ENCODE measurements at regions not wholly inside any gene's neighbourhood (a gene's known extent, or its start where the extent isn't known, plus 50 kb on each side); places are given as distances from the start of the nearest gene placed in this dataset.
"Not testable (repeated sequence)": the region's sequence is repeated elsewhere in the genome, so short reads cannot be mapped to it uniquely, and the experiment has no call there.

GRCh38 chr3:145032791-145033190 lies 1061.2 kb downstream of the DIPK2A start:
- DNase-seq (ENCODE audit: low spot score) = no peak

DNA sequence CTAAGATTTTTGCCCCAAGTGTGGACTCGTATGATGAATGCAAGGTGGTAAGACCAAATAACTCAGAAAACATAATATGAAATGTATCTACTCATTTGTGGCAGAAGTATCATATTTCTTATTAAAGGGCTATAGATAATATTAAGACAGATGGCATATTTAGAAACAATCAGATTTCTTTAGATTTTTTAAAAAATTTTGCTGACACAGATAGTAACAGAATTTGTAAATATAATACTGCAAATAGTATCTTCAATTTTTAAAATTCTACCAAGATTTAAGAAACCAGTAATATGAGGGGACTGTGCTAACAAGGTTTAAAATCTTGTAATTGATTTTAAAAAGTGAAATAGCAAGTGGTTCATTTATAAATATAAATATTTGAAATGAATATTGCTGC lies 1064.1 kb downstream of the DIPK2A start:
- DNase-seq (ENCODE audit: low spot score) = no peak

GRCh38 chr3:145054055-145054454 lies 1082.4 kb downstream of the DIPK2A start:
- not testable (repeated sequence) for DNase-seq (ENCODE audit: low spot score)

GRCh38 chr3:145055375-145056076 lies 1083.9 kb downstream of the DIPK2A start:
- no peak for DNase-seq (ENCODE audit: low spot score)

DNA sequence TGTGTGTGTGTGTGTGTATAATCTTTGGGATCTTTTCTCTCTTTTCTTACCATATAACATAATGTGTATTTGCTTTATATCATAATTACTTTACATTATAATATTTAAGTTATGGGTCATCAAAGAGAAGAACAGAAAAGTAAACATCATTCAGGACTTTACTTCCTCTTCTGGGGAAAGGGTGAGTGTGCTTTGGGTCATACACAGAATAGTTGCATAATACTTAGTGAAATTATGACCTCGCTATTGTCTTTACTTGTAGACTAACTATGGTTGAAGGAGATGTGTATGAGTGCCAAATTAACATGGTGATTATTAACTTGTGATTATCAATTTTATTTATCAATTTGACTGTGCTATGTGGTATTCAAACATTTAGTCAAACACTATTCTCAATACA lies 1086.9 kb downstream of the DIPK2A start:
- DNase-seq (ENCODE audit: low spot score) = no peak

- DNase-seq (ENCODE audit: low spot score) = no peak
These were observed 1092.0 kb downstream of the DIPK2A start for GRCh38 chr3:145063616-145064015.

DNA sequence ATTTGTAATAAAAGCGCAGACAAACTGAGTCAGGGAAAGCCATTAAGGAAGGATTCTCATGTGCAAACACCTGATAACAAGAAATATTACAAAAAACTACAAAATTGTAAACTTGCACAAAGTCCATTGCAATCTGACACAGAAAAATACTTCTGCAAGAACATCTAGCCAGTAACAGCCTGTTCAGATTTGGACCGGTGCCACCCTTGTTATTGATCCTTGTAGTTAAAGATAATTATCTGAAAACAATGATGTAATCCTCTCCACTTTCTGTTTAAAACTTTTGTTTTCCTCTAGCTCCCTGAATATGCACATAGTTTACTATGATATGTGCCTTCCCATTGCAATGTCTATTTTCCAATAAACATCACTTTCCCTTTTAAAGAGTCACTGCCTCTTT lies 1090.2 kb downstream of the PLOD2 start:
- no peak for DNase-seq (ENCODE audit: low spot score)

- DNase-seq (ENCODE audit: low spot score) = no peak
These were observed 1081.5 kb downstream of the PLOD2 start for GRCh38 chr3:145079436-145079835.

DNA sequence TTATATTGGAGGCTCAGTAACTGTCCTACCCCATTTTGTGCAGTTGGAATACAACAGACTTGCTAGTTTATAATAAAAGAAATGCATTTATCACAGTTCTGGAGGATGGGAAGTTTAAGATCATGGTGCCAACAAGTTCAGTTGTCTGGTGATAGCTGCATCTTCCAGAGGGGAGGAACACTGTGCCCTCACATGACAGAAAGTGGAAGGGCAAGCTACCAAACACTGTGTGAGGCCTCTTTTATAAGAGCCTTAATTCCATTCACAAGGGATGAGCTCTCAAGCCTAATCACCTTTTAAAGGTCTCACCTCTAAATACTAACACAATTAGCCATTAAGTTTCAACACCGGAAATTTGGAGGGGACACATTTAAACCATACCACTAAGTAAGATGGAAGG lies 1073.9 kb downstream of the PLOD2 start:
- no peak for DNase-seq (ENCODE audit: low spot score)

- DNase-seq (ENCODE audit: low spot score) = no peak
These were observed 1072.1 kb downstream of the PLOD2 start for GRCh38 chr3:145088917-145089316.

DNA sequence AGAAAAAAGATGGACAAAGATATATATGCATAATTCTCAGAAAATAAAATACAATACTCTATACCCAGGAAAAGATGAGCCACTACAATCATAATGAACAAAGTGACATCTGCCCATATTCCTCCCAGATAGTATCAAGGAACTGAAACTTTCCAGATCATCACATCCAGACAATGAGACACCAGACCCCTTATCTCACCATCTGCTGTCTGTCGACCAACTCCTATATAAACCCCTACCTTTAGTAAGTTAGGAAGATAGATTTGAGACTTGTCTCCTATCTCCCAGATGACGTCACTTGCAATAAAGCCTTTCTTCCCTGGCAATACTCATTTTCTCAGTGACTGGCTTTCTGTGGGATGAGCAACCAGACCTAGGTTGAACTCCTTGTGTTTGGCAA lies 1071.6 kb downstream of the PLOD2 start:
- no peak for DNase-seq (ENCODE audit: low spot score)

DNA sequence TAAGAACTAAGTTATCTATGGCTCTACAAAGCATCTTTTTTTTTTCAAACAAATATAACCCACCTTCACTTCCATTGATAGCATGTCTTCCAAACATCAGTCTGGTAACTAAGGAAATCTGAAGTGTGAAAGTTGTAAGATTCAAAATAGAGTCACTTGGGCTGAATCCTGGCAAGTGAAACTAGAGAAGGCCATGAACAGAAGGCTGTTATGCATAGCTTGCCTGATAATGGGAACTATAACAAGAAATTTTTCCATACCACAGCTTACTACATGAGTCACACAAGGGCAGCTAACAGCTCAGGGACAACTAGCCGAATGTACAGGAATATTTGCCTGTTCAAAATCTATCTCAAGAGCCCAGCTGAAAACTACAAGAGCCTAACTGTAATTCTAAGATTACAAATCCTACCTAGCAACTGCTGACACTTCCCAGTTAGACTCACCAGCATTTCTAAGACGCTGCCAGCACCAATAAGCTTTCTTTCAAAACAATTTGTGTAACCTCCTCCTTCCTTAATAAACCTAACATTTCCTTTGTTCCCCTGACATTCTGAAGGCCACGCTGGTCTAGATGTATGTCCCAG lies 1066.5 kb downstream of the PLOD2 start:
- DNase-seq (ENCODE audit: low spot score) = no peak

- DNase-seq (ENCODE audit: low spot score) = not testable (repeated sequence)
These were observed 1049.8 kb downstream of the PLOD2 start for GRCh38 chr3:145111141-145111540.

- DNase-seq (ENCODE audit: low spot score) = no peak
These were observed 1044.2 kb downstream of the PLOD2 start for GRCh38 chr3:145116769-145117168.

DNA sequence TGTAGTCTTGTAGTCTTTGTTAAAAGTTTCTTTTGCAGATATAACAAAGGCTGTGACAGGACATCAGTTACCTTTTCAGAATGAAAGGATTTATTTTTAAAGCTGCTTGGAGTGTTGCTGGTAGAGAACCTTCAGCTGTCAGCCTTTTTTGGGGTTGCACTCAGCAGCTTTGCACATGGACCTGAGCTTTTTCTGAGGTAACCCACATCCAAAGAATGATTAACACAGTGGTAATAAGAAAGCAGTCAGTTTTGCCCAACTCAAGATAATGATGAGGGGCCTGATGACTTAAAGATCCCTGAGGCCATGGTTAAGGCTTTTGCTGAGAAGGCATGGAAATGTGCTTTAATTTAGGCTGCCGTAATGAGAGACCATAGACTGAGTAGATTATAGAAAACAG lies 1042.7 kb downstream of the PLOD2 start:
- DNase-seq (ENCODE audit: low spot score) = no peak

DNA sequence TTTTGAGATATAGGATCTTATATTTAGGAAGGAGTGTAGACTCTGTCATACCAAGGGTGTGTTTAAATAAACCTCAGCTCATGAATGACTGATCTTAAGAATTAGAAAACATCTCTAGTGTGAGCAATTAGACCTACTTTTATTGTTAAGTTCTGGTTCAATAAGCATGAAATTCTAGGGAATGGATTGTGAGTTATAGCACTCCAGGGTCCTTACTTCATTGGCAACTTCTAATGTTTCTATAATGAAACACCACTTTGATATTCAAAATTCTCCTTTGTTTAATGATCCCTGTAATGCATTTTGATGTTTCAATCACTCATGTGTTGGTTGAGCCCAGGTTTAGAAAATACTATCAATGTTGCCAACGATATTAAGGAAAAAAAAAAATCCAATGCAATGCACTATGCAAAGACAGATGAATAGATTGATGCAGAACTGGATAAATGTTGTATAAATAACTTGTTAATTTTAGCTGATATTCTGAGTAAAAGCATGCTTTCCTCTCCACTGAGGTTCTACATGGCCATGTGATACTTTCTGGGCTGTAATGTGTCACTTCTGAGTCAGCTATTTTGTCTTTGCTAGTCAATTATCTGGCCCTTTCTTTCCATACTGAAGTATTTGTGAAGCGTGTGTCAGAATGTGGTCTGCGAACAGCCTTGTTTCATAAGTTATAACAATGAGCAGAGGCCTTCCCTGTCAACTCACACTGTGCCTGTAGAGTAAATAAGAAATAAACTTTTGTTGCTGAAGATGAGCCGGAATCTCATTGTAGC lies 1035.9 kb downstream of the PLOD2 start:
- no peak for DNase-seq (ENCODE audit: low spot score)

GRCh38 chr3:145133281-145133680 lies 1027.7 kb downstream of the PLOD2 start:
- no peak for DNase-seq (ENCODE audit: low spot score)

DNA sequence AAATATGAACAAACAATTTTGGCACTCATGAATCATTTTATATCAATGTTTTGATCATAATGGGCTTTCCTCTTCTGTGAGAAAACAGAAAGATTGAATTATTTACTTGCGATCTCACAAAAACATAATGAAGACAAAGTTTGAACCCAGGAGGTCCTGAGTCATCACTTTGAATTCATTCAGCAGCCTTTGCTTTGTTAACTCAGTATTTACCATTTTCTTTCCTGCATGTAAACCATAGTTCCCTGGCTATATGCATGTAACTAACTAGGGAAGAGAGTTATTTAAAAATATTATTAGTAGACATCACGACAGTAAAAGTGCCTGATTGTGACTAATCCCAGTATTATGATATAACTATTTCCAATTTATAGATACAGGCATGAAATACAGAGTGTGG lies 1026.2 kb downstream of the PLOD2 start:
- no peak for DNase-seq (ENCODE audit: low spot score)

- DNase-seq (ENCODE audit: low spot score) = no peak
These were observed 1016.6 kb downstream of the PLOD2 start for GRCh38 chr3:145144361-145144760.

DNA sequence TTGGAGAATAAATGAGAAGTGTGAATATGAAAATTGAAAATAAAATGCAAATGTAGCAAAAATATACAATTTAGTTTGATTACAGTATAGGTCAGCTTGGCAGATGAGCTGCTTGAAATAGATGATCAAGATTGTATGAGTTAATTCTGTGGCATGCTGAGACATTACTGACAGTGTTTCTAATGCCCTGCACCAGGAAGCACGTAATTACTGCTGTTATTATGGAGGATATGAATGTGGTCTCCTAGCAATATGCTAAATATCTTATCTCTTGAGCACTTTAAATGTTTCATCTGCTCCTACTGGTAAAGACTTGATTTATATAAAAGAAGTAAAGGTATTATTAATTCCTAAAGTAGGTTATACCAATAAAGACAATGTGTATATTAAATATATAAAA lies 1015.5 kb downstream of the PLOD2 start:
- DNase-seq (ENCODE audit: low spot score) = no peak

DNA sequence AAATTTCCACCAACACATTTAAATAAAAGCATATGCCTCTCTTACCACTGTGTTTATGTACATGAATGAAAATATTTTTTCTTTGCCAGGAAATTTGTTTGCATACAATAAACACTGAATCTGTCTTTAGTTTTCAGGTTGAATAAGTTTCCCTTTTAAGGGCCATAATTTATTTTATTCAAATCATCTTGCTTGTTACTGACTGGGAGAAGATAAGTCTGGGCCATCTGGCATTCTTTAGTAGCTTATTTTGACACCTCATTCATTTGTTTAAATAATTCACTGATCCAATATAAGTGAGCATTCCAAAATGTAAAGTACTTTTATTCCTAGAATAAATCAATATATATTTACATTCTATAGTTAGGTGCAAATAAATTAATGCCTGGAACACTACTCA lies 1001.3 kb downstream of the PLOD2 start:
- no peak for DNase-seq (ENCODE audit: low spot score)

DNA sequence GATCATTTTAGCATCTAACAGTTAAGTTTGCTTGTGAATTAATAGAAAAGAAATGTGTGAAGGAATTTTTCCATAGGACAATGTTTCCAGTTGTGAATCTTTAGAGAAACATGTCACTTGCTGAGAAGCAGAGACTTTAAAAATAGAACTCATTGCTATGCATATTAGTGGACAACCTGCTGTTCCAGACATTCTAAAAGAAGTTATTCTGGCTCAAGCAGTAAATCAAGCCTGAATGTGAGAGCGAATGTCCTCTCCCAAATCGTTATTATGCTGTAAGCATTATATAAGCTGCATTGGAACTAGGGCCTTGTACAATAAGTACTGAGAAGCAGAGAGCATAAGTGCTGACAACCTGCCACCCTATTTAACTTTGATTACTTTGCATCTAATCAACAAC lies 990.9 kb downstream of the PLOD2 start:
- DNase-seq (ENCODE audit: low spot score) = no peak

GRCh38 chr3:145175626-145176025 lies 985.4 kb downstream of the PLOD2 start:
- no peak for DNase-seq (ENCODE audit: low spot score)
